Stimulated activated CD4-positive, alpha-beta T cell treated with anti-CD3 and anti-CD28 coated beads, Interleukin-1b, Interleukin-23, amount 100 ng/mL, for 24 hours (primary cell): ENCODE measurements at regions not wholly inside any gene's neighbourhood (a gene's known extent, or its start where the extent isn't known, plus 50 kb on each side); places are given as distances from the start of the nearest gene placed in this dataset.
"Not testable (repeated sequence)": the region's sequence is repeated elsewhere in the genome, so short reads cannot be mapped to it uniquely, and the experiment has no call there.

ENCODE experiments used
- DNase-seq, 4 experiments: peaks; one replicate each; pipeline ENCODE4 v3.0.0-alpha.2; 2020; ENCODE audit warnings: low read depth in 4 of 4, low spot score in 1 of 4

DNA sequence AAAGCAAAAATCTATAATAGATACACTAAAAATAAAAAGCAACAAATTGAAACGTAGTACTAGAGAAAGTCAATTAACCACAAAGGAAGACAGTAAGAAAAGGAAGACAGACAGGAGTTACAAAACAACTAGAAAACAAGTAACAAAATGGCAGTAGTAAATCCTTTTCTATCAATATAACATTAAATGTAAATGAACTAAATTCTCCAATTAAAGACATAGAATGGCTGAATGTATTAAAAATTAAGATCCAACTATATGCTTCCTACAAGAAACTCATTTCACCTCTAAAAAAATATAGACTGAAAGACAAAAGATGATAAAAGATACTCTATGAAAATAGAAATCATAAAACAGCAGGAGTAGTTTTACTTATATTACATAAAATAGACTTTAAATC lies 79.1 kb downstream of the CTH start:
- DNase-seq = no peak

DNA sequence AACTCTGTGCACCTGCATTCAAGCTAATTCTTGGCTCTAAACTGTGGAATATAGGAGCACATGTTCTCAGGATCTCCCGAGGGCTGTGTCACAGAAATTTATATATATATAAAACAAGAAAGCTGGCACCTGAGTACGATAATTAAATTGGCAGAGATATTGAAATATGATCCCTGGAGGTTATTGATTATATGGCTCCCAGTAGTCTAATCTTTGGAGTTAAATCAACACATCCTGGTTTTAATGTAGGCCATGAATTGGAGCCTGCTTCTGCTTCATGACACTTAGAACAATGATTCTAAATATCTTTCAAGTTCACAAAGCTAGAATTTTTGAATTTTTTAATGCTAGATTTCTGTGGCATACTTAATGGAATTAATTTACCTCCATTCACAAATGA lies 84.3 kb downstream of the CTH start:
- DNase-seq = no peak

GRCh38 chr1:70496181-70496580 lies 85.1 kb downstream of the CTH start:
- no peak for DNase-seq

- DNase-seq = no peak
These were observed 86.1 kb downstream of the CTH start for GRCh38 chr1:70497152-70497551.

GRCh38 chr1:70498666-70499065 lies 87.6 kb downstream of the CTH start:
- no peak for DNase-seq

- DNase-seq = no peak
These were observed 88.6 kb downstream of the CTH start for GRCh38 chr1:70499695-70500094.

DNA sequence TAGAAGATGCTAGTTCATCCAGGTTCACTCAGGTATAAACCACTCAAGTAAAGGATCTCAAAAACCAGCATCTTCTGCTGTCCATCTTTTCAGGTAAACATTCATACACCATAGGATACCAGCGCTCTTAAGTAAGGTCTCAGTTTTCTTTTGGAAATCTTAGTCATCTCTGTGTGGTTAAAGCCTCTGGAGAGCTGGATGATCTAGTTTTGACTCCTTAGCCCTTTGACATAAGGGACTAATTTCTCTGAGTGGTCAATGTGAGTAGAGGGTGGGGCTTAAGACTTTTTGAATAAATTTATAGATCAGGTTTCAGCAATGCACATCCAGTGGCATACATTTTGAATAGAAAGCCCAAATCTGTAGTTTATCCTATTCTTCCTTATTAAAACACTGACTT lies 92.3 kb downstream of the CTH start:
- DNase-seq = no peak

DNA sequence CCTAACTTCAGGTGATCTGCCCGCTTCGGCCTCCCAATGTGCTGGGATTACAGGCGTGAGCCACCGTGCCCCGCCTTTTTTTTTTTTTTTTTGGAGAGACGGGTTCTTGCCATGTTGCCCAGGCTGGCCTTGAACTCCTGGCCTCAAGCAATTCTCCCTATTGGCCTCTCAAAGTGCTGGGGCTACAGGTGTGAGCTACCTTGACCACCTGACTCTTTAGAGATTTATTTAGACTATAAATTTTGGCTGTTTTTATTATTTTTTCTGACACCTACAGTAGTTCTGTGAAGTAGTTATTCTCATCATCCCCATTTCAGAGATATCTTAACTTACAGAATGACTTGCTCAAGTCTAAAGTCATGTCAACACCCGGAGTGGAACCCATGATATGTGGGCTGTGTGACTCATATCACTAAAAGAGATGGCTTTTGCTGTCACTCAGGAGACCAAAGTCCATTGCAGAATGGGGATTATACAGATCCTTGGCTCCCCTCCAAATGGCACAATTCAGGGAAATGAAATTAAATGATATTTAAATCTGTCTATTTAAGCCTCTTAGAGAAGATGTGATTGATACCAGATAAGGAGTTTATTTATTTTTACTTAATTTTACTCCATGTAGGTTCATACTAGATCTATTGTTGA lies 93.2 kb downstream of the CTH start:
- no peak for DNase-seq

DNA sequence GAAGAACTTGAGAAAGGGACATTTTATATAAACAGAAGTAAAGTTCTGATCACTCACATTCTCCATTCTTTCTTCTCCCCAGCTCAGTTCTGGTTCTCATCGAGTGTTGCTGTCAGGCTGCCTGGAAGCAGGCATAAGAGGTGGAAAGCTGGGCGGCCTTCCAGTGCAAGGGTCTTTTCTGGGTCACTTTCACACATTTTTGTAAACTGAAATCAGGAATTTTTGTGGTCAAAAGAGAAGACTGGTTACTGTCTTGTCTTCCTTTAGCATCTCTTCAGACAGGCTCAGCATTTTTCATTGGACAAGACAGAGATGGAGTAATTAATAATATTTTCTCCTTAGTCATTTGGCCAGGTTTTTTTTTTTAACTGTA lies 93.7 kb downstream of the CTH start:
- DNase-seq = no peak

- DNase-seq = not testable (repeated sequence)
These were observed 96.9 kb downstream of the CTH start for GRCh38 chr1:70507991-70508390.

DNA sequence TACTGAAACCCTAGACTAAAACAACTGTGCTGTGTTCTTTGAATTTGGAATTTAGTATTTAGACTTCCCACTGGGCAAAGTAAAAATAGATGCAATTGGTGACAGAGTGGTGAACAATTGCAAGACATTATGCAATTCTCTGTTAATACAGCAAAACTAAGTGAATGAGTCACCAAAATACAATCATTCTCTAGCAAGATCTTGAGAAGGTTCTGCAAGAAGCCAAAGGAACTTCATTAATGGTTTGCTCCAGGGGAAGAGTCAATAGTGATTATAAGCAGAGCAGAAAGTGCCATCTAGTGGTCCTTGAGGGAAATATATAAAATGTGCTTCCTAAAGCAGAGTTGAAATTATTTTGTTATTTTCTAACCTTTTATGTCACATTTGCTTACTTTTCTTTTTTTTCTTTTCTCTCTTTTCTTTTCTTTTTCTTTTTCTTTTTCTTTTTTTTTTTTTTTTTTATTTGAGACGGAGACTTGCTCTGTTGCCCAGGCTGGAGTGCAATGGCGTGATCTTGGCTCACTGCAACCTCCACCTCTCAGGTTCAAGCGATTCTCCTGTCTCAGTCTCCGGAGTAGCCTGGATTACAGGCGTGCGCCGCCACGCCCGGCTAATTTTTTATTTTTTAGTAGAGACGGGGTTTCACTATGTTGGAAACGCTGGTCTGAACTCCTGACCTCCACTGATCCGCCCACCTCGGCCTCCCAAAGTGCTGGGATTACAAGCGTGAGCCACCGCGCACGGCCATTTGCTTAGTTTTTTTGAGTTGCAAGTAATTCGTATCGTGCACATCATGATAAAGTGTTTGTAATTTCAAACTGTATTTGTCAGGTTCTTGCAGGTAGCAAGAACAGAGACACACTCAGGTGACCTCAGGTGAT lies 99.2 kb downstream of the CTH start:
- DNase-seq = no peak

DNA sequence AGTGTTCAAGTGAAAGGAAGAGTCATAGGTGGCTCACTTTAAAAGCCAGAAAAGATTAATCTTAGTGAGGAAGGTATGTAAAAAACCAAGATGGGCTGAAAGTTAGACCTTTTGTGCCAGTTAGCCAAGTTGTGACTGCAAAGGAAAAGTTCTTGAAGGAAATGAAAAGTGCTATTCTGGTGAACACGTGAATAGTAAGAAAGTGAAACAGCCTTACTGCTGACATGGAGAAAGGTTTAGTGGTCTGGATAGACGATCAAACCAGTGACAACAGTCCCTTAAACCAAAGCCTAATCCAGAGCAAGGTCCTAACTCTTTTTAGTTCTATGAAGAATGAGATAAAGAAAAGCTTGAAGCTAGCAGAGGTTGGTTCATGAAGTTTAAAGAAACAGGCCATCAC lies 106.4 kb downstream of the CTH start:
- DNase-seq = no peak

DNA sequence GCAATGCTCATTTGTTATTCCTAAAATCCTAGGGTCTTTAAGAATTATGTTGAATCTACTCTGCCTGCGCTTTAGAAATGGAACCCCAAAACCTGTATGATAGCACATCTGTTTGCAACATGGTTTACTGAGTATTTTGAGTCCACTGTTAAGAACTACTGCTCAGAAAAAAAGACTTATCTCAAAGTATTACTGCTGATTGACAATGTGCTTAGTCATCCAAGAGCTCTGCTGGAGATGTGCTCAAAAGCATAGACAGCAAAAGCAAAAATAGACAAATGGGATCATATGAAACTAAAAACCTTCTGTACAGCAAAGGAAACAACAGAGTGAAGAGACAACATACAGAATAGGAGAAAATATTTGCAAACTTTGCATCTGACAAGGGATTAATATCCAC lies 107.0 kb downstream of the CTH start:
- no peak for DNase-seq

DNA sequence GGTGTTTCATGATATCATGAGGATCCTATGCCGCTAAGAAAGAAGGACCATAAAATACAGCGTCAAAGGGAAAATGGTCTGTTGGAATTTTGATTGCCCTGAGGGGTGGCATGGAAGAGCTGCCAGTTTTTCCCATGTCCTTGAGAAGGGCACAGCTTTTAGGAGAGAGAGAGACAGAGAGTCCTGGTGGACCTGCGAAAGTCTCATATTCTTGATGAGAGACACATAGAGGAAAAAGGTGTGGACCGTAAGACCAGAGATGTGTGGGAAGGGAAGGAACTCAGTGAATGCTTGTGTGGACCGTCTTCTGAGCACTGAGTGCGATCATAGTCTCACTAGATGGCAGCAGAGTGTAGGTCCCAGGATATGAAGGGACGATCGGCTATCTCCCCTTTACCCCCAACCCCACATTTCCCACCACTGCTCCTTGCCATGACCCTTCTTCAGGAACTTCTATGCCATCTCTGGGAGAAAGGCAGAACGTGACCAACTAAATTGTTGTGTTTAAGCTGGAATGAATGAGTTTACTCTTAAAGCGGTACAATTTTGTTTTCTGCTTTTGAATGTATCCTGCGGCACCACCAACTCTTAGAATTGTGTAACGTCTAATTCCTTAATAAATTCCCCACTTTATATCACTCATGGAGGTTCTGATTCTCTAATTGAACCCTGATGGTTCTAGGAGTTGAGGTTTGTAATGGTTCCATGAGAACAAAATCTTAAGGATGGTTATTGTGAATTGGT lies 117.7 kb downstream of the CTH start:
- DNase-seq = no peak

- DNase-seq = no peak
These were observed 125.8 kb downstream of the CTH start for GRCh38 chr1:70536708-70537366.

- DNase-seq = no peak
These were observed 126.7 kb downstream of the CTH start for GRCh38 chr1:70537788-70538187.

DNA sequence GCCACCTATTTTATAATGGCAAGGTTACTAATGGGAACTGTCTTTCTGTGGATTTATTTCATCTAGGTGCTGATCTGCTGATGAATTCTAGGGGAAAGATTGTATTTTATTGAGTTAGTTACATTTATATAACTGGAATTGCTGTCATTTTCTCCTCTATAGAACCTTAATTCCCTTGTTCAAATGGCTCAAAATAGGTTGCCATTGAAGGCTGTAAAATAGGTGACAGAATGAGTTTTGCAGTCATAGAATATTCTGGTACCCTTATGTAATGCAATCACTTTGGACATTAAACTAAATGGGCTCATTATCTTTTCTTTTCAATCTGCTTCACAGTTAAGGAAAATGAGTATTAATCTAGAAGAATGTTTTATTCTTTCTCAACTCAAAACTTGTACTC lies 131.0 kb downstream of the CTH start:
- no peak for DNase-seq

DNA sequence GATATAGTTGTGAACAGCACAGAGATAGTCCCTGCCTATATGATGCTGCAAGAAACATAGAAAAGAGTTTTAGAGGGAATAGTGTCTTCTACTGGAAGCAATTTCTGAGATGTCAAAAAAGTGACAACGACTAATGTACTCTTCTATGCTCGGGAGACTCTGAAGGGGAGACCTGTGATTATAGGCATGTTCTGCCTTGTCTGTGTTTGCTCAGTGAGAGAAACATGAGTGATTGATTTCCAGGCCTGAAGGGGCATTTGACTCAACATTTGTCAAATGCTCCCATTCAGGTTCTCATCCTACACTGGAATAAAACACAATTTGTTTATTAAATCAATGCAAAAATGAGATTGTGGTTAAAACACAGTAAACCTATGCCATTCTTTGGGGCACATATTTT lies 131.8 kb downstream of the CTH start:
- DNase-seq = no peak

DNA sequence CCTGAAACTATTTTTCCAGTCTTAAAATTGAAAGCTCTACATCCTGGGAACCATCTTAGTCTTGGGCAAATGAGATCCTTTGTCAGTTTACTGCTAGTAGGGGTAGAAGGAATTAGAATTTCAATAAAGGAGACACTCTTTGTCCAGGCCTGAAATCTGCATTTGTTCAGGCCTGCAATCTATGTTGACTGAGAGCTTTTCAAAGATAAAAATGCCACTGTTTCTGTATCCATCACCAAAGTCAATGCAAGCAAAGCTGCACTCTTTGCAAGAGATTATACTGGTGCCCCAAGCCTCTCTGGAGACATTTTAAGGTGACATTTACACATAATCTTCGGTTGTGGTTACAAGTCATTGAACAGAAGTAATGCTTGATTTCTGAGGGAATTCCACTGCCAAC lies 135.7 kb downstream of the CTH start:
- no peak for DNase-seq

DNA sequence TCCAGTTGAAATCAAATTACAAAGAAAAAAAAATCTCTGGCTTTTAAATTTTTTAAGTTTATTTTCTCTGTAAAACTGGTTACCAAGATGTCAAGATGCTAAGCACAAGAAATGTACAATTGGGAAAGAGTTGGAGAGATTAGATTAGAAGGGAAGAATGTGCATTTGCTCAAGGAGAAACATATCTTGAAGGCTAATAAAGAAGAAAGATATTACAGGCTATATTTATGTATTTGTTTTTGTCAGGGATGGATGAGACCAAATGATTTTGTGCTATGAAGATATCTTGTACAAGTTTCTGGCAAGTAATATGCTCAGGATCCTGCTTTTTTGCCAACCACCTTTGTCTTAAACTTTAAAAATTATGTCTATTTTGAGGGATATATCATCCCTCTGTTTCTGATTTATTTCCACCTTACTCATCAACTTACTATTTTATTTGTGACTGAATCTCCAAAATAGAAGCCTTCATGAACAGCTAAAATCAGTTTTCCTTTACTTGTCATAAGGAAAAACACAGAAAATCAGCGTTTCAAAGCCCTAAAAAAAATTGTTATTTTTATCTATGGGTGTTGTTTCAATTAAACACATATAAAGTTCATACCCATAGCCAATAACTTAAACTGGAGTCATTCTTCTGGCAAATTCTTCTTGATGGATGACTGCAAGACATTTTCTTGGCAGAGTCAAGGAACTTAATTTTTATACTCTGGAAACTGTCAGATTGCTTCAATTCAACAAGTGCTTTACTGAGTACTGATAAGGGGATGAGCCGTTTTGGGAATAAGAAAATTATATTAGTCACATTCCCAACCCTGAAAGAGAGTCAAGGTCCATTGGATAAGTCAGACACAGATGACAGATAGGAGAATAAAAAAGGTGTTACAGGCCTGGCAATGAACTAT lies 141.8 kb downstream of the CTH start:
- DNase-seq = no peak

- no peak for DNase-seq
These were observed 142.5 kb downstream of the CTH start for GRCh38 chr1:70553567-70553956.
